Hematopoietic multipotent progenitor cell (in vitro differentiated cells): ENCODE measurements at regions not wholly inside any gene's neighbourhood (a gene's known extent, or its start where the extent isn't known, plus 50 kb on each side); places are given as distances from the start of the nearest gene placed in this dataset.
"Not testable (repeated sequence)": the region's sequence is repeated elsewhere in the genome, so short reads cannot be mapped to it uniquely, and the experiment has no call there.

Source experiments
- DNase-seq, 3 donors: peaks; one replicate each; pipeline ENCODE4 v3.0.0-alpha.2; 2011 to 2015; ENCODE audit warnings: low read depth in 2 of 3, low spot score in 2 of 3

- DNase-seq: no peak
These were observed 113.2 kb upstream of the ALDH1A3 start for GRCh38 chr15:100766243-100767000.

DNA sequence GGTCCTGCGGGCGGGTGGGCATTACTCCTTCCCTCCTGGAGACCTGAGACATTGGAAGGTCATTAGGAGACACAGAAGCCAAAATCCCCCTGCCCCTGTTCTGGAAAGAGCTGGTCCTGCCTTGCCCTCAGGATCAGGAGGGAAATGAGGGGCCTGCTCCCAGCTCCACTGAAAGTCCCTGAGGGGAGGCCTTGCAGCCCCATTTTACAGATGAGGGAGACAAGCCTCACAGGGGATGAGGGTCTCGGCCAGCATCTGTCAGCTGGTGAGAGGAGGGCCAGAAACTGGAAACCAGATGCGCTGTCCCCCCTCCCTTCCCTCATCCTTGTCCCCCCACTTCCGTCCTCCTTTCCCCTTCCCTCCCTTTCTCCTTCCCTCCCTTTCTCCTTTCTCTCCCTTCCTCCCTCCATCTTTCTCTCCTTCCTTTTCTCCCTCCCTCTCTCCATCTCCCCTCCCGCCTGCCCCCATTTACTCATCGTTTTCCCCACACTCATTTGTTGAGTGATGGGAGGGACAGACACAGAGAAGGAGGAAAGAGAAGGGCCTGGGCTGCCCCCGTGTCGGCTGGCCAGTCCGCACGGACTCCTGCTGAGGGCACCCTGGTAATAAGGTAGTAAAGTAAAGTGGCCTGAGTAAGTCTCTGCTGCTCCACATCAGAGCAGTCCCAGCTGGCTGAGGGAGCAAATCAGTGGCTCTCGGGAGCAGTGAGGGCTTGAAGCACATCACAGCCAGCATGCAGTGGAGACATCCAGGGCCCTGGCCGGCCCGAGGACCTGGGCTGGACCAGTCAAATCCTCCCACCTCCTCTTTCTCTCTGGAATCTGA, 112.4 kb upstream of the ALDH1A3 start:
- no peak for DNase-seq

DNA sequence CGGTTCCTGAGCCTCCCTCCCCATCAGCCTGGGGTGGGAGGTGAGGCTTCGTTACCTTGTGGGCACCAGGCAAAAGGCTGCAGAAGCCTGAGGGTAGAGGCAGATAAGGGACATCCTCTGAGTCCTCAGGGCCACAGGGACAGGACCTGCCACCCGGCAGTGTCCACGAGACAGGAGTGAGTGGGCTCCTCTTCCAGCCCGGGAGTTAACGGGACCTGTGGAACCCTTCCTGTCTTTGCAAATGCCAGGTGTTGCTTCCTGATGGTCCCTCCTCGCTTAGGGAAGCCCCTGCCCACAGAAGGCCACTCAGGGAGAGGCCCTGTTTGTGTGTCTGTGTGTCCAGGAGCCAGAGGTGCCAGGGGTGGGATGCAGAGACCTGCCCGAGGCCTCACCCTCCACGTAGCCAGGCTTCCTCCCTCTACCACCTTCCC, 111.1 kb upstream of the ALDH1A3 start:
- no peak for DNase-seq

GRCh38 chr15:100769043-100769974, 110.3 kb upstream of the ALDH1A3 start:
- no peak for DNase-seq

GRCh38 chr15:100769975-100770340, 109.7 kb upstream of the ALDH1A3 start:
- no peak for DNase-seq

DNA sequence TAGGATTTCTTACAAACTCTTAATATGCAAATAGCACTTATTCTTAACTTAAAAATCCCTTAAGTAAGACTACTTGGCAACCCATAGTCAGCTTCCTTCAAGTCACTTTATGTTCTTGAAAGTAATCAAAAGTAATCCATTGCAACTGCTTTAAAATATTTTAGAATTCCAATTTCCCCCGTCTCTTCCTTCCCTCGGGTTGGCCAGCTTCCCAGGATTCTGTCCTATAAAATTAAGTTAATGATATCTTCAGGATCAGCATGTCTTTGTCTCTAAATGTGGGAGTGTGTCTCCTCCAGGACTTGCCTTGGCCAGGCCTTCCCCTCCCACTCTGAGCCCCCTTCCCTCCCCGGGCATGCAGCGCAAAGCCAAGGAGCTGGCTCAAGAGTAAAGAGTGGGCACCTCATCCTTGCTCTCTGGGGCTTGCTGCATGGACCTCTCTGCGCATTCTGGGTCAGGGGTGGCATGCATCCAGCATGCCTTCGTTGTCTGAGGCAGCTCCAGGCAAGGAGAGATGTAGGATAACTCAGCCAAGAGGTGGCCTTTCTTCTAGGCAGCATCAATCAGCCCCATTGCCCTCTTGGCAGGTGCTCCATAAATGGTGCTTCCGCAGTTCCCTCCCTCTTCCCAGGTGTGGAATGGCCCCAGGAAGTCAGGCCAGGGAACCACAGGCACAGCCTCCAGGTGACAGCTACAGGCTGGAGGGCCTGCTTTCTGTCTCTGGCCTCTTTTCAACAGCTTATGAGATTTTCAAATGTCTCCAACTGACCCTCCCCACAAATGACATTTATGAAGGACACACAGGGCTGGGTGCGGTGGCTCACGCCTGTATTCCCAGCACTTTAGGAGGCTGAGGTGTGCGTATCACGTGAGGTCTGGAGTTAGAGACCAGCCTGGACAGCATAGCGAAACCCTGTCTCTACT, 108.7 kb upstream of the ALDH1A3 start:
- DNase-seq: no peak

DNA sequence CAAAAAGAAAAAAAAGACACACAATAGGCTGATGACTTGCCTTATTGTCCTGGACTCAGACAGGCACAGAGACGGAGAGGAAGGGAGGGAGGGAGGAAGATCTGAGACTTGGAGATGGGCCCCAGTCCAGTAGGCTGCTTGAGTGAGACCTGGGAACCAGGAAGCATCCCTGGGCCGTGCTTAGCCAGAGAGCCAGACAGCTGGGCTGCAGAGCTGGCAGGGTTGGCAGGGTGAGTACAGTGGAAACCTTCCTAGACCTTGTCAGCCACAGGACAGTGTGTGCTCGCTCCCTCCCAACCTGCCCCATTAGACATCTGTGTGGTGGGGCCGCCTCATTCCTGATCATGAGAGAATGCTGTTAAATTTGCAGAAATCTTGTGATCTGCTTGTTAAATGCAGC, 107.9 kb upstream of the ALDH1A3 start:
- DNase-seq: no peak

- DNase-seq: no peak
These were observed 107.2 kb upstream of the ALDH1A3 start for GRCh38 chr15:100772478-100772877.

GRCh38 chr15:100772892-100773520, 106.6 kb upstream of the ALDH1A3 start:
- no peak for DNase-seq

- DNase-seq: not testable (repeated sequence)
These were observed 105.6 kb upstream of the ALDH1A3 start for GRCh38 chr15:100774044-100774443.

DNA sequence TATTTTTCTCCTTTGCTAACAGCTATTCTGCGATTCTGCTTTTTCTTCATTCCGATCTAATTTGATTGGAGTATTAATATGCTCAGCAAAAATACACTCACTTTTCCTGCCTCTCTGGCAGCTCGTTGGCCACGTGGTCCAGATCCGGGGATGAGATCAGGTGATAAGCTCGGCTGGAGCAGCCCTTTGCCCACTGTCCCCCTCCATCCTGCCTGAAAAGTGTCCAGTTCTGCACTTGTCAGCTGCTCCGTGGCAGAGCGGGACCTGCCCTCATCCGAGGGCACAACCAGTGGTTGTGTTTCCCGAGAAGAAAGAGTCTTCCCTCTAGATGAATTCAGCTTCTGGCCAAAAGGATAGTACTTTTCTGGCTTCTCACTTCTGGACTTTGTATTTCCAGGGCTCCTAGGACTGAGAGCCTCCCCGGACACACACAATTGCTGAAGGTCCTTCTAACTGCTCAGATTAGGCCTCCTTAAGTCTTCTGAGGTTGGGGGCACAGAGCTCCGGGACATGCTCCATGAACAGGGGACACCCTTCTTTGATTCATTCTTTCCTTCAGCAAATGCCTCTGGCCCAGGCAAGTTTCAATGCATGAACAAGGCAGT, 103.9 kb upstream of the ALDH1A3 start:
- no peak for DNase-seq

DNA sequence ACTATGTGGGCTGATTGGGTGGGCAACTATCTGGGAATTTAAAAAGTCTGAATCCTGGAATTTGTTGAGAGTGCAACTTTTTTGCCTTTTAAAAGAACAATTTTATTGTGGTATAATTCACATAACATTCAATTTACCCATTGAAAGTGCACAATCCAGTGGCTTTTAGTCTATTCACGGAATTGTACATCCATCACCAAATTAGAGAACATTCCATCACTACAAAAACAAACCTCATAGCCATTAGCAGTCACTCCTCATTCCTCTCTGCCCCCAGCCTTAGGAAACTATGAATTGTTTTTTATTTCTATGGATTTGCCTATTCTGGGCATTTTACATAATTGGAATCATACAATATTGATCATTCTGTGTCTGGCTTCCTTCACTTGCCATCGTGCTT, 101.8 kb upstream of the ALDH1A3 start:
- no peak for DNase-seq

DNA sequence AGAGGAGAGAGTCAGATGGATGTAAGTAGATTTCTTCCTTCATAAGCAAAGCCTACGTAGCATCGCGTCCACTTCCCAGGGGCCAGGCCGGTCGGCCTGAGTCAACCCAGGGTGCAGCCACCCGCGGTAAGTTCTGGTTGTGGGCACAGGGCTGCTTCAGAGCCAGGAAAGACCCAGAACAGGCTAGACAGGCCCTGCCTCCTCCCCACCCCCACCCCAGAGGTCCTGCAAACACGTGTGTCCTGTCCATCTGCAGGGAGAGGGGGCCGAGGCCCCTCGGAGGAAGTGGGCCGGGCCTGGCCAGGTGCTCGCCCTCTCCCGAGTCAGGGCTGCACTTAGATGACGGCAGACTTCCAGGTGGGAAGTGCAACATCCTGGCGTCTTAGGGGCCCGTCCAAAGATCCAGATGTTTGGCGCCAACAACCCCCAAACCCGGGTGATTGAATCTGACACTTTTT, 100.8 kb upstream of the ALDH1A3 start:
- DNase-seq: no peak

GRCh38 chr15:100779331-100780207, 100.1 kb upstream of the ALDH1A3 start:
- DNase-seq: no peak

GRCh38 chr15:100780208-100780800, 99.3 kb upstream of the ALDH1A3 start:
- DNase-seq: no peak

- no peak for DNase-seq
These were observed 98.3 kb upstream of the ALDH1A3 start for GRCh38 chr15:100781061-100781960.
